Upper lobe of left lung (tissue), 6 donors: ENCODE measurements at regions not wholly inside any gene's neighbourhood (a gene's known extent, or its start where the extent isn't known, plus 50 kb on each side); places are given as distances from the start of the nearest gene placed in this dataset.

Source experiments
- ATAC-seq, 2 donors: fragments of 200-7000 bp; cut with Tn5 transposase; one replicate each; pipeline ENCODE4 v1.9.1; 2022; ENCODE audit warnings: mild to moderate bottlenecking in 2 of 2, moderate library complexity in 2 of 2; ENCODE audit not compliant: low FRiP score in 2 of 2
- DNase-seq, 2 donors: peaks; one replicate each; pipeline ENCODE4 v3.0.0-alpha.2; 2019 to 2020
- H3K27ac ChIP-seq, 4 donors: fragments of 200-600 bp; sonication (generic); one replicate each; pipeline ENCODE4 v1.5.1; 2016 to 2019
- H3K27me3 ChIP-seq, 4 donors: fragments of 200-600 bp; sonication (generic); one replicate each; pipeline ENCODE4 v1.5.1; 2017 to 2019
- H3K36me3 ChIP-seq, 4 donors: fragments of 200-600 bp; sonication (generic); one replicate each; pipeline ENCODE4 v1.5.1; 2016 to 2019
- H3K4me1 ChIP-seq, 4 donors: fragments of 200-600 bp; sonication (generic); one replicate each; pipeline ENCODE4 v1.5.1; 2018 to 2019
- H3K4me3 ChIP-seq, 4 donors: fragments of 200-600 bp; sonication (generic); one replicate each; pipeline ENCODE4 v1.5.1; 2017 to 2019; ENCODE audit warnings: mild to moderate bottlenecking in 2 of 4, moderate library complexity in 1 of 4
- H3K9me3 ChIP-seq, 4 donors: fragments of 200-600 bp; sonication (generic); one replicate each; pipeline ENCODE4 v1.5.1; 2018 to 2019
- EP300 ChIP-seq, 4 donors: sonication (generic); formaldehyde crosslinking; IDR thresholded peaks; one replicate each; pipeline ENCODE4 v1.5.1; 2017; ENCODE audit warnings: antibody characterized with exemption in 4 of 4, control low read depth in 2 of 4
- POLR2A ChIP-seq, 4 donors: fragments of 450-650 bp; IDR thresholded peaks; one replicate each; pipeline ENCODE4 v1.5.1; 2016 to 2017; ENCODE audit warnings: antibody characterized with exemption in 4 of 4, mild to moderate bottlenecking in 2 of 4
- POLR2AphosphoS5 ChIP-seq, 2 donors: sonication (generic); formaldehyde crosslinking; IDR thresholded peaks; one replicate each; pipeline ENCODE4 v1.5.1; 2017; ENCODE audit warnings: antibody characterized with exemption in 2 of 2
- WGBS, 2 donors: methylation state at CpG; one replicate each; pipeline ENCODE4 v1.1.5; 2017 to 2018; 5-methylcytosine and 5-hydroxymethylcytosine counted together
- TF ChIP-seq, protein P1 (sequence below), 6 experiments: fragments of 450-650 bp in 4 of 6; fragments of 200-600 bp in 2 of 6; sonication (generic) in 2 of 6; IDR thresholded peaks; one replicate each; pipeline ENCODE4 v1.5.1; 2016 to 2019; ENCODE audit warnings: antibody characterized with exemption in 6 of 6
- donor health status: DM: no; HTN: no; CAD: no; lungs with moderate emphysema.
- donor health status: DM: no; HTN: yes; CAD: no; lungs with severe emphysema.

DNA sequence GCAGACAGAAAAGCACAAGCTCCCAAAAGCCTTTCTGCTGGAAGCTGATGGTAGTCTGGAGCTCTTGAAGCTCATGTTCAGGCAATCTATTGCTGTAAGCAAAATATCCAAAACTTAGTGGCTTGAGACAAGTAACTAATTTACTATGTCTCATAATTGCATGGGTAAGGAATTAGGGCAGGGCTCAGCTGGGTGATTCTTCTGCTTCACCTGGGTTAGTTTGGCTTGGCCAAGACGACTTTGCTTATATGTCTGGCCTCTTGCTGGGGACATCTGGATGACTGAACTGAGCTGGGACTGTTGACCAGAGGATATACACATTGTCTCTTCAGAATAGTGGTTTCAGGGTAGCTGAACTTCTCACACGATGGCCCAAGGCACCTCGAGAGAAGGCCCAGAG, 96.8 kb upstream of the WSCD1 start:
- peaks cover 0 to 14% (median 11%) of the 10 kb centered on the region in 4 donors for H3K9me3 ChIP-seq
- no peak overlapping the region for H3K4me3 ChIP-seq
- no peak for DNase-seq
- H3K4me1 ChIP-seq, result no peaks in the 10 kb centered on the region
- ATAC-seq, result no peak
- H3K27me3 ChIP-seq, result no peaks in the 10 kb centered on the region
- 76 to 83% methylated on average over 3 of the region's 3 CpGs for WGBS, 2 donors
- no peaks in the 10 kb centered on the region for H3K36me3 ChIP-seq
- no peak for TF ChIP-seq POLR2A (IDR thresholded peaks at IDR 0.05)
- no peak for TF ChIP-seq EP300 (IDR thresholded peaks at IDR 0.05)
- TF ChIP-seq POLR2AphosphoS5 (IDR thresholded peaks at IDR 0.05), result no peak
- TF ChIP-seq, protein P1, sequence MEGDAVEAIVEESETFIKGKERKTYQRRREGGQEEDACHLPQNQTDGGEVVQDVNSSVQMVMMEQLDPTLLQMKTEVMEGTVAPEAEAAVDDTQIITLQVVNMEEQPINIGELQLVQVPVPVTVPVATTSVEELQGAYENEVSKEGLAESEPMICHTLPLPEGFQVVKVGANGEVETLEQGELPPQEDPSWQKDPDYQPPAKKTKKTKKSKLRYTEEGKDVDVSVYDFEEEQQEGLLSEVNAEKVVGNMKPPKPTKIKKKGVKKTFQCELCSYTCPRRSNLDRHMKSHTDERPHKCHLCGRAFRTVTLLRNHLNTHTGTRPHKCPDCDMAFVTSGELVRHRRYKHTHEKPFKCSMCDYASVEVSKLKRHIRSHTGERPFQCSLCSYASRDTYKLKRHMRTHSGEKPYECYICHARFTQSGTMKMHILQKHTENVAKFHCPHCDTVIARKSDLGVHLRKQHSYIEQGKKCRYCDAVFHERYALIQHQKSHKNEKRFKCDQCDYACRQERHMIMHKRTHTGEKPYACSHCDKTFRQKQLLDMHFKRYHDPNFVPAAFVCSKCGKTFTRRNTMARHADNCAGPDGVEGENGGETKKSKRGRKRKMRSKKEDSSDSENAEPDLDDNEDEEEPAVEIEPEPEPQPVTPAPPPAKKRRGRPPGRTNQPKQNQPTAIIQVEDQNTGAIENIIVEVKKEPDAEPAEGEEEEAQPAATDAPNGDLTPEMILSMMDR (IDR thresholded peaks at IDR 0.05), result no peak
- H3K27ac ChIP-seq, result no peak overlapping the region

DNA sequence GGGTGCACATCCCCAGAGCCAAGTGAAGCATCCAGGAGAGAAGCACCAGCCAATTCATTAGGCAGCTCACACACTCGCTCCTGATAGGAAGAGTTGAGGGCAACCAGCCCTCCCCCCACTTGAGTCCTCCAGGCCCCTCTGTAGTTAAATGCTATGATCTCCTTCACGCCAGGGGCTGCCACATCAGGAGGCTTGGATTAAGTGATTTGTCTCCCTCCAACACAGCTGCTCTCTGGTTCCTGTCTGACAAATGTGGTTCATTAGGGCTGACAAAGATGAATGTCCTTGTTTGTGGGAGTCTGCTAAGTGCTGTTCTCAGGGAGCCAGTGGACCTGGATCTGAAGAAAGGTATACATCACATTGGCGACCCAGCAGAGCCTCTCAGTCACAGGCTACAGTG, 94.5 kb upstream of the WSCD1 start:
- TF ChIP-seq, protein P1 (IDR thresholded peaks at IDR 0.05), result no peak
- no peak for TF ChIP-seq EP300 (IDR thresholded peaks at IDR 0.05)
- no peak for TF ChIP-seq POLR2A (IDR thresholded peaks at IDR 0.05)
- no peak for TF ChIP-seq POLR2AphosphoS5 (IDR thresholded peaks at IDR 0.05)
- ATAC-seq, result no peak
- WGBS, 2 donors, result 34 to 57% methylated on average over 2 to 3 of the region's 3 CpGs

DNA sequence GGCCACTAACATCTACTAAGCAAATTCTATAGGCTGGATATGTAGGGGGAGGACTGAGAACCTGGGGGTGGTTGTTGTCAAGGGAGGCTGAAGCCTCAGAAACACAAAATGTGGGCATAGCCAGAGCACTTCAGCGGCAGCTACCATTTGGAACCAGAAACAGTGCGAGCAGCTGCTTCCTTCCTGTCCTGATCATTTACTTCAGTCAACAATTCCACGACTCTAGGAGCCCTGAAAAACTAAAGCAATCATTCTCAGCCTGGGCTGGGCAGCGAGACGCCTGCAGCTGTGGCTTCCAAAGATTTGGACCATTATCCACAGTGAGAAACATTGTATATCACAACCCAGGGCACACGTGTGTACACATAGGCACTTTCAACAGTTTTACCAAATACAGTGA, 93.9 kb upstream of the WSCD1 start:
- Histone ChIP-seq H3K27ac (no peak overlapping the region), H3K36me3 (no peaks in the 10 kb centered on the region), H3K4me1 (no peaks in the 10 kb centered on the region), H3K27me3 (no peaks in the 10 kb centered on the region), H3K9me3 (peaks cover 0 to 14% (median 11%) of the 10 kb centered on the region in 4 donors), H3K4me3 (no peak overlapping the region)
- DNase-seq (no peak), ATAC-seq (no peak)
- WGBS, 2 donors, result 39 to 47% methylated on average over 6 of the region's 6 CpGs
- TF ChIP-seq POLR2A (IDR thresholded peaks at IDR 0.05) (no peak), POLR2AphosphoS5 (IDR thresholded peaks at IDR 0.05) (no peak), EP300 (IDR thresholded peaks at IDR 0.05) (no peak)
- TF ChIP-seq, protein P1 (IDR thresholded peaks at IDR 0.05), result no peak

More for the DNA sequence above, 94.5 kb upstream of the WSCD1 start:
- H3K27me3 ChIP-seq, result no peaks in the 10 kb centered on the region
- H3K27ac ChIP-seq, result no peak overlapping the region
- H3K4me3 ChIP-seq, result no peak overlapping the region
- H3K4me1 ChIP-seq, result no peaks in the 10 kb centered on the region
- H3K9me3 ChIP-seq, result peaks cover 0 to 14% (median 11%) of the 10 kb centered on the region in 4 donors
- no peak for DNase-seq
- H3K36me3 ChIP-seq, result no peaks in the 10 kb centered on the region

DNA sequence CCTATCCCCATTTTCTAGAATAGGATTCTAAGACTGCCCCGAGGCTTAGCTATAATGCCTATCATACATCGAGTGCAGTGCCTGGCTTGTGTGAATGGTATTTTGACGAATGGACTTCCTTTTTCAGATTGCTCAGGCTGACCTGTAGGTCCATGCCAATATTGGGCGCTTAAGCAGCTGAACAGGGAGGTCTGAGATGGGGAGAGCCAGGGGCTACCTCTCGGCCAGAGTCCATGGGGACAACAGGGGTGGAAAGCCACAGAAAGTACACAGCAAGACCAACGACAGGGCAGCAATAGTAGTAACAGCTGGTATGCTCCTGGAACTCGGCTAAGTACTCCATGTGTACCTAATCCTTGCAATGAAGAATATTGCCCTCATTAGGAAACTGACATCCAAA, 91.7 kb upstream of the WSCD1 start:
- Histone ChIP-seq H3K36me3 (no peaks in the 10 kb centered on the region), H3K27me3 (no peaks in the 10 kb centered on the region), H3K4me1 (no peaks in the 10 kb centered on the region), H3K4me3 (no peak overlapping the region), H3K9me3 (peaks cover 0 to 6% (median 4%) of the 10 kb centered on the region in 4 donors), H3K27ac (no peak overlapping the region)
- TF ChIP-seq, protein P1 (IDR thresholded peaks at IDR 0.05), result no peak
- TF ChIP-seq EP300 (IDR thresholded peaks at IDR 0.05) (no peak), POLR2AphosphoS5 (IDR thresholded peaks at IDR 0.05) (no peak), POLR2A (IDR thresholded peaks at IDR 0.05) (no peak)
- ATAC-seq (no peak), DNase-seq (no peak)
- 73 to 76% methylated on average over 7 of the region's 7 CpGs for WGBS, 2 donors

DNA sequence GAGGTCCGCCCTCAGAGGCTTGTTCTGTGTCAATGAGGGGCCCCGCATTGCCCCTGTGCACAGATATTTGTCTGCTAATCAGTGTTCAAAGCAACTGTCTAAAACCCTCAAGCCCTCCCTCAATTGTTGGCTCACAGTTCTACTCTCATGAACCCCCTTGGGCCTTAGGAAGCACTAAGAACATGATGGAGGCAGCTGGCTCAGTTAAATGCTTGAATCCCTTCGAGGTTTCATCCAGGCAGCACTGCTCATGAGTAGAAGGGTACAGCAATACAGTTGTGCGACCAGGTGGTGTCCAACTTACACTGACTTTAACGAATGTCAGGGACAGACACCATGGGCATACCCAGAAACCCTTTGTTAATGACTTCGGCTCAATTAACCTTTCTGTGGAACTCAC, 89.2 kb upstream of the WSCD1 start:
- Histone ChIP-seq H3K27ac (no peak overlapping the region), H3K9me3 (no peaks in the 10 kb centered on the region), H3K4me1 (no peaks in the 10 kb centered on the region), H3K27me3 (no peaks in the 10 kb centered on the region), H3K36me3 (no peaks in the 10 kb centered on the region), H3K4me3 (no peak overlapping the region)
- no peak for DNase-seq
- TF ChIP-seq, protein P1 (IDR thresholded peaks at IDR 0.05), result no peak
- no peak for TF ChIP-seq POLR2AphosphoS5 (IDR thresholded peaks at IDR 0.05)
- TF ChIP-seq POLR2A (IDR thresholded peaks at IDR 0.05), result no peak
- no peak for TF ChIP-seq EP300 (IDR thresholded peaks at IDR 0.05)
- ATAC-seq, result no peak
- WGBS, 2 donors, result 87 to 89% methylated on average over 6 of the region's 6 CpGs
